Tibial nerve (tissue), 4 donors: ENCODE measurements at regions not wholly inside any gene's neighbourhood (a gene's known extent, or its start where the extent isn't known, plus 50 kb on each side); places are given as distances from the start of the nearest gene placed in this dataset.

ENCODE experiments used
- DNase-seq, 2 donors: peaks; one replicate each; pipeline ENCODE4 v3.0.0-alpha.2; 2019; ENCODE audit warnings: low spot score in 2 of 2
- H3K27ac ChIP-seq, 4 donors: fragments of 200-600 bp; sonication (generic) in 3 of 4; one replicate each; pipeline ENCODE4 v1.5.1; 2017 to 2019; ENCODE audit warnings: mild to moderate bottlenecking in 1 of 4
- H3K27me3 ChIP-seq, 2 donors: fragments of 200-600 bp; sonication (generic) in 1 of 2; one replicate each; pipeline versions ENCODE4 v1.5.1 to v1.6.0; 2017 to 2019
- H3K36me3 ChIP-seq, 3 donors: fragments of 200-600 bp; sonication (generic); one replicate each; pipeline ENCODE4 v1.5.1; 2018 to 2019
- H3K4me1 ChIP-seq, 4 donors: fragments of 200-600 bp; sonication (generic) in 3 of 4; one replicate each; pipeline ENCODE4 v1.5.1; 2017 to 2019
- H3K4me3 ChIP-seq, 4 donors: fragments of 200-600 bp; sonication (generic) in 3 of 4; one replicate each; pipeline ENCODE4 v1.5.1; 2017 to 2019; ENCODE audit warnings: mild to moderate bottlenecking in 1 of 4, moderate library complexity in 1 of 4
- H3K9me3 ChIP-seq, 4 donors: fragments of 200-600 bp; sonication (generic) in 3 of 4; one replicate each; pipeline ENCODE4 v1.5.1; 2017 to 2019
- EP300 ChIP-seq, 2 donors: sonication (generic); formaldehyde crosslinking; IDR thresholded peaks; one replicate each; pipeline ENCODE4 v1.6.1; 2017; ENCODE audit warnings: antibody characterized with exemption in 2 of 2, mild to moderate bottlenecking in 1 of 2
- POLR2A ChIP-seq, 2 donors: fragments of 450-650 bp; IDR thresholded peaks; one replicate each; pipeline ENCODE4 v1.6.1; 2017; ENCODE audit warnings: antibody characterized with exemption in 2 of 2, mild to moderate bottlenecking in 2 of 2, moderate library complexity in 2 of 2
- WGBS, 2 donors: methylation state at CpG; one replicate each; pipeline ENCODE4 v1.1.5; 2018; 5-methylcytosine and 5-hydroxymethylcytosine counted together
- TF ChIP-seq, protein P1 (sequence below), 5 experiments: fragments of 200-600 bp in 3 of 5; fragments of 450-650 bp in 2 of 5; sonication (generic) in 3 of 5; IDR thresholded peaks; one replicate each; pipeline ENCODE4 v1.5.1; 2016 to 2019; ENCODE audit warnings: antibody characterized with exemption in 5 of 5, mild to moderate bottlenecking in 3 of 5, moderate library complexity in 2 of 5

DNA sequence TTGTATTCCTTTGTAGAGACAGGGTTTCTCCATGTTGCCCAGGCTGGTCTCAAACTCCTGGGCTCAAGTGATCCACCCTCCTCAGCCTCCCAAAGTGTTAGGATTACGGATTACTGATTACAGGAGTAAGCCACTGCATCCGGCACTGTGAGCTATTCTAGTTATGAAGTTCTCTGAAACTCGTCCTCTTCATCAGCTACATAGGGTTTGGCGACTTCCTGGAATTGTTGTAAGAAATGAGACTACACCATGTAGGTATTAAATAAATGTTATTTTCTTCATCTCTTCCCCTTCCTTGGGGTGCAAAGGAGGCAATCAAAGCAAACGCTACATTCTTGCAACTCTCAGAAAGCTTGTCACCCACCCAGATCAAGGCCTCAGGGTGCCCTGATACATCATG, 131.2 kb upstream of the TIAM1 start:
- DNase-seq: no peak

GRCh38 chr21:31473685-31474345, 129.8 kb upstream of the TIAM1 start:
- Histone ChIP-seq H3K27ac (no peak overlapping the region), H3K4me3 (no peak overlapping the region), H3K27me3 (no peaks in the 10 kb centered on the region), H3K36me3 (no peaks in the 10 kb centered on the region), H3K9me3 (no peaks in the 10 kb centered on the region), H3K4me1 (no peaks in the 10 kb centered on the region)
- TF ChIP-seq POLR2A (IDR thresholded peaks at IDR 0.05) (no peak), EP300 (IDR thresholded peaks at IDR 0.05) (no peak)
- TF ChIP-seq, protein P1, sequence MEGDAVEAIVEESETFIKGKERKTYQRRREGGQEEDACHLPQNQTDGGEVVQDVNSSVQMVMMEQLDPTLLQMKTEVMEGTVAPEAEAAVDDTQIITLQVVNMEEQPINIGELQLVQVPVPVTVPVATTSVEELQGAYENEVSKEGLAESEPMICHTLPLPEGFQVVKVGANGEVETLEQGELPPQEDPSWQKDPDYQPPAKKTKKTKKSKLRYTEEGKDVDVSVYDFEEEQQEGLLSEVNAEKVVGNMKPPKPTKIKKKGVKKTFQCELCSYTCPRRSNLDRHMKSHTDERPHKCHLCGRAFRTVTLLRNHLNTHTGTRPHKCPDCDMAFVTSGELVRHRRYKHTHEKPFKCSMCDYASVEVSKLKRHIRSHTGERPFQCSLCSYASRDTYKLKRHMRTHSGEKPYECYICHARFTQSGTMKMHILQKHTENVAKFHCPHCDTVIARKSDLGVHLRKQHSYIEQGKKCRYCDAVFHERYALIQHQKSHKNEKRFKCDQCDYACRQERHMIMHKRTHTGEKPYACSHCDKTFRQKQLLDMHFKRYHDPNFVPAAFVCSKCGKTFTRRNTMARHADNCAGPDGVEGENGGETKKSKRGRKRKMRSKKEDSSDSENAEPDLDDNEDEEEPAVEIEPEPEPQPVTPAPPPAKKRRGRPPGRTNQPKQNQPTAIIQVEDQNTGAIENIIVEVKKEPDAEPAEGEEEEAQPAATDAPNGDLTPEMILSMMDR (IDR thresholded peaks at IDR 0.05): no peak
- no peak for DNase-seq
- 78 to 87% methylated on average over 8 of the region's 8 CpGs for WGBS, 2 donors

More for the DNA sequence above, 131.2 kb upstream of the TIAM1 start:
- WGBS, 2 donors: 92 to 95% methylated on average over 5 of the region's 5 CpGs
- no peaks in the 10 kb centered on the region for H3K36me3 ChIP-seq
- H3K27ac ChIP-seq: no peak overlapping the region
- no peaks in the 10 kb centered on the region for H3K27me3 ChIP-seq
- H3K9me3 ChIP-seq: no peaks in the 10 kb centered on the region
- H3K4me3 ChIP-seq: no peak overlapping the region
- H3K4me1 ChIP-seq: no peaks in the 10 kb centered on the region
- TF ChIP-seq EP300 (IDR thresholded peaks at IDR 0.05) (no peak), POLR2A (IDR thresholded peaks at IDR 0.05) (no peak)
- TF ChIP-seq, protein P1 (IDR thresholded peaks at IDR 0.05): no peak

DNA sequence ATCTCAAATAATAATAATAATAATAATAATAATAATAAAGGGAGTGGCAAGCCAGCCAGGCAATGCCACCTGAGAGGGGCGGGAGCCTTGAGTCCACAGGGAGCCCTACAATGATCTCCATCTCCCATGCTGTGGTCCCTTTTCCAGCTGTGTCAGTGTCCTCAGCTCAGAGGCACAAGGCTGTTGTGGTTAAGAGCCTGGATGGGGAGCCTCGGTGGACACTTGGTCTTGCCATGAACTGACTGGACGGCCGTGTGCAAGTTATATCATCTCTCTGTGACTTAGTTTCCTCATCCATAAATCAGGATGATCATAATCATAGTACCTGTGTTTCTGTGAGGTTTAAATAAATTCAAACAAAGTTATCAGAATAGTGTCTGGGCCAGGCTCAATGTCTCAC, 127.8 kb upstream of the TIAM1 start:
- 80 to 81% methylated on average over 4 of the region's 4 CpGs for WGBS, 2 donors
- Histone ChIP-seq H3K27me3 (no peaks in the 10 kb centered on the region), H3K4me1 (no peaks in the 10 kb centered on the region), H3K4me3 (no peak overlapping the region), H3K27ac (no peak overlapping the region), H3K9me3 (no peaks in the 10 kb centered on the region), H3K36me3 (no peaks in the 10 kb centered on the region)
- DNase-seq: no peak
- TF ChIP-seq, protein P1 (IDR thresholded peaks at IDR 0.05): no peak
- TF ChIP-seq POLR2A (IDR thresholded peaks at IDR 0.05) (no peak), EP300 (IDR thresholded peaks at IDR 0.05) (no peak)

GRCh38 chr21:31470896-31471694, 127.0 kb upstream of the TIAM1 start:
- WGBS, 2 donors: 62 to 68% methylated on average over 19 of the region's 19 CpGs
- DNase-seq: no peak
- H3K9me3 ChIP-seq: no peaks in the 10 kb centered on the region
- no peak overlapping the region for H3K4me3 ChIP-seq
- no peaks in the 10 kb centered on the region for H3K27me3 ChIP-seq
- no peaks in the 10 kb centered on the region for H3K4me1 ChIP-seq
- no peak overlapping the region for H3K27ac ChIP-seq
- H3K36me3 ChIP-seq: no peaks in the 10 kb centered on the region
- TF ChIP-seq, protein P1 (IDR thresholded peaks at IDR 0.05): no peak

DNA sequence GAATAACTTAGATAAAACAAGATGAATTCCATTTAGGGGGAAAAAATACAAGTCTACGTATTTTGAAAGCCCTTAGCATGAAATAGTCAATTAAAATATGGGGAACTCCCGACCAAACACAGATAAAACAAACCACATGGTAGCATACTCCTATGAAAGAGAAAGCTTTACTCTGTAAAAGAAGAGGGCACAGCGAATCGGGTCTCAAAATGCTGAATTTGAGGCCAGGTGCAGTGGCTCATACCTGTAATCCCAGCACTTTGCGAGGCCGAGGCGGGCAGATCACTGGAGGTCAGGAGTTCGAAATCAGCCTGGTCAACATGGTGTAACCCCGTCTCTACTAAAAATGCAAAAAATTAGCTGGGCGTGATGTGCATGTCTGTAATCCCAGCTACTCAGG, 116.9 kb upstream of the TIAM1 start:
- no peaks in the 10 kb centered on the region for H3K4me1 ChIP-seq
- WGBS, 2 donors: 81 to 92% methylated on average over 10 of the region's 10 CpGs
- no peaks in the 10 kb centered on the region for H3K9me3 ChIP-seq
- H3K36me3 ChIP-seq: no peaks in the 10 kb centered on the region
- H3K27ac ChIP-seq: no peak overlapping the region
- no peaks in the 10 kb centered on the region for H3K27me3 ChIP-seq
- DNase-seq: no peak
- no peak overlapping the region for H3K4me3 ChIP-seq
- TF ChIP-seq EP300 (IDR thresholded peaks at IDR 0.05) (no peak), POLR2A (IDR thresholded peaks at IDR 0.05) (no peak)
- TF ChIP-seq, protein P1 (IDR thresholded peaks at IDR 0.05): no peak
